Upper lobe of left lung (tissue), 4 donors: ENCODE measurements at regions not wholly inside any gene's neighbourhood (a gene's known extent, or its start where the extent isn't known, plus 50 kb on each side); places are given as distances from the start of the nearest gene placed in this dataset.

Experiments used
- POLR2AphosphoS5 ChIP-seq, 2 donors: sonication (generic); formaldehyde crosslinking; IDR thresholded peaks; one replicate each; pipeline ENCODE4 v1.5.1; 2017; ENCODE audit warnings: antibody characterized with exemption in 2 of 2
- TF ChIP-seq, protein P1 (sequence below), 6 experiments: fragments of 450-650 bp in 4 of 6; fragments of 200-600 bp in 2 of 6; sonication (generic) in 2 of 6; IDR thresholded peaks; one replicate each; pipeline ENCODE4 v1.5.1; 2016 to 2019; ENCODE audit warnings: antibody characterized with exemption in 6 of 6

DNA sequence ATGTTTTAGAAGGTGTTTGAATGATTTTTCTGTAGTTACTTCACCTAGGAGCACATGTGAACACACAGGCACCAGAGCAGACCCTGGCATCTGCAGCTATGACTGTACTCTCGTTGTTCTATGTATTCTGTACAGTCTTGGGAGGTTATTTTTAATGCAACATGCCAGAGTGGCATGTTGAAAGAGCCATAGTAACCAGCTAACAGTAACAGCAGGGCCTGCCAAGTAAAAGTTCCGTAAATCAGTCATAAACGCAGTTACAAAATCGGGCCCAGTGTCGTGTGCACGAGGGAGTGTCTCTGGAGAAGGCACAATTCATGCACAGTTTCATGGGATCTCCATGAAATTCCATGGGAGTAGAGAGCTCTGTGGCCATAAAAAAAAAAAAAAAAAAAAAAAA lies 108.3 kb upstream of the CDK6 start:
- TF ChIP-seq, protein P1, sequence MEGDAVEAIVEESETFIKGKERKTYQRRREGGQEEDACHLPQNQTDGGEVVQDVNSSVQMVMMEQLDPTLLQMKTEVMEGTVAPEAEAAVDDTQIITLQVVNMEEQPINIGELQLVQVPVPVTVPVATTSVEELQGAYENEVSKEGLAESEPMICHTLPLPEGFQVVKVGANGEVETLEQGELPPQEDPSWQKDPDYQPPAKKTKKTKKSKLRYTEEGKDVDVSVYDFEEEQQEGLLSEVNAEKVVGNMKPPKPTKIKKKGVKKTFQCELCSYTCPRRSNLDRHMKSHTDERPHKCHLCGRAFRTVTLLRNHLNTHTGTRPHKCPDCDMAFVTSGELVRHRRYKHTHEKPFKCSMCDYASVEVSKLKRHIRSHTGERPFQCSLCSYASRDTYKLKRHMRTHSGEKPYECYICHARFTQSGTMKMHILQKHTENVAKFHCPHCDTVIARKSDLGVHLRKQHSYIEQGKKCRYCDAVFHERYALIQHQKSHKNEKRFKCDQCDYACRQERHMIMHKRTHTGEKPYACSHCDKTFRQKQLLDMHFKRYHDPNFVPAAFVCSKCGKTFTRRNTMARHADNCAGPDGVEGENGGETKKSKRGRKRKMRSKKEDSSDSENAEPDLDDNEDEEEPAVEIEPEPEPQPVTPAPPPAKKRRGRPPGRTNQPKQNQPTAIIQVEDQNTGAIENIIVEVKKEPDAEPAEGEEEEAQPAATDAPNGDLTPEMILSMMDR (IDR thresholded peaks at IDR 0.05) = no peak
- TF ChIP-seq POLR2AphosphoS5 (IDR thresholded peaks at IDR 0.05) = no peak
